LNCAP (cell line): ENCODE measurements at regions not wholly inside any gene's neighbourhood (a gene's known extent, or its start where the extent isn't known, plus 50 kb on each side); places are given as distances from the start of the nearest gene placed in this dataset.

Experiments
- TF ChIP-seq, protein P1 (sequence below): fragments of 450-650 bp; IDR thresholded peaks from 2 replicates; pipeline ENCODE4 v1.5.1; 2017; ENCODE audit warnings: mild to moderate bottlenecking

- TF ChIP-seq, protein P1, sequence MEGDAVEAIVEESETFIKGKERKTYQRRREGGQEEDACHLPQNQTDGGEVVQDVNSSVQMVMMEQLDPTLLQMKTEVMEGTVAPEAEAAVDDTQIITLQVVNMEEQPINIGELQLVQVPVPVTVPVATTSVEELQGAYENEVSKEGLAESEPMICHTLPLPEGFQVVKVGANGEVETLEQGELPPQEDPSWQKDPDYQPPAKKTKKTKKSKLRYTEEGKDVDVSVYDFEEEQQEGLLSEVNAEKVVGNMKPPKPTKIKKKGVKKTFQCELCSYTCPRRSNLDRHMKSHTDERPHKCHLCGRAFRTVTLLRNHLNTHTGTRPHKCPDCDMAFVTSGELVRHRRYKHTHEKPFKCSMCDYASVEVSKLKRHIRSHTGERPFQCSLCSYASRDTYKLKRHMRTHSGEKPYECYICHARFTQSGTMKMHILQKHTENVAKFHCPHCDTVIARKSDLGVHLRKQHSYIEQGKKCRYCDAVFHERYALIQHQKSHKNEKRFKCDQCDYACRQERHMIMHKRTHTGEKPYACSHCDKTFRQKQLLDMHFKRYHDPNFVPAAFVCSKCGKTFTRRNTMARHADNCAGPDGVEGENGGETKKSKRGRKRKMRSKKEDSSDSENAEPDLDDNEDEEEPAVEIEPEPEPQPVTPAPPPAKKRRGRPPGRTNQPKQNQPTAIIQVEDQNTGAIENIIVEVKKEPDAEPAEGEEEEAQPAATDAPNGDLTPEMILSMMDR = no peak
Observed at GRCh38 chr2:158732573-158733429, 62.3 kb upstream of the DAPL1 start.

- TF ChIP-seq, protein P1 = no peak
Observed at GRCh38 chr2:158733430-158733755, 61.7 kb upstream of the DAPL1 start.

- TF ChIP-seq, protein P1 = no peak
Observed at GRCh38 chr2:158734442-158734841, 60.7 kb upstream of the DAPL1 start.

DNA sequence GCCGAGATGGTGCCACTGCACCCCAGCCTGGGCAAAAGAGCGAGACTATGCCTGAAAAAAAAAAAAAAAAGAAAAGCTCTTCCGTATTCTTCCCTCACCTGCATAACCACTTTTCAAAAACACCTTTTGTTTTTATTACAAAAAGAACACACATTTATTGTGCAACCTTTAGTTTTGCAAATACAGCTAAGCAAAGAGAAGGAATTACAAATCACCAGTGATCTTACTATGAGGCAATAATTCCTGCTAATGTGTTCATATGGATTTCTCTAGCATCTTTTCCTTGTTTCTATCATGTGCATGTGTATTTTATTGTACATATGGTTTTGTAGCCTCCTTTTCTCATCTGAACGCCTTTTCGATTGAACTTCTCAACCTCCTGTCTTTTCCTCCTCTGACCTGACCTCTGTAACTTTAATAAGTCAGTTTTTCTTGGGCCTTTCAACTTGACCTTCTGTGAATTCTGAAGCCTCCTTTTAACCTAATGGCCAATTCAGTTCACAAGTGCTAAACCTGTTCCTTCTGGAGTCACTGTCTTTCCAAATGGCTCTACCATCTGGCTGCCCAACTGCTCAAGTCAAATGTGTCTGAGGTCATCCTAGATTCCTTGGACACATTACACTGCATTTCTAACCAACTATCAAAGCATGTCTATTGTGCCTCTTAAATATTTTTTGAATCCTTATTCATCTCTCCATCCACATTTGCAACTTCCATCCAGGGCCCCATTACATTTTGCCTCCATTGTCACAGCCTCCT lies 59.1 kb upstream of the DAPL1 start:
- TF ChIP-seq, protein P1 = no peak

DNA sequence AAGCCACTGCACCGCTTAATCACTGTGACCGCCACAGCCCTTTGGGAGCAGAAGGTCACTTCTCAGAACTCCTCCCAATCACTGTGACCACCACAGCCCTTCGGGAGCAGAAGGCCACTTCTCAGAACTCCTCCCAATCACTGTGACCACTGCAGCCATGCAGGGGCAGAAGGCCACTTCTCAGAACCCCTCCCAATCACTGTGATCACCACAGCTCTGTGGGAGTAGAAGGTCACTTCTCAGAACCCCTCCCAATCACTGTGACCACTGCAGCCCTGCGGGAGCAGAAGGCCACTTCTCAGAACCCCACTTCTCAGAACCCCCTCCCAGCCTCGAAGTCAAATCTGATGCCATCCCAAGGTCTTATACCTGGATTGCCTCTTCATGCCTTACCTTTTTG lies 56.8 kb upstream of the DAPL1 start:
- TF ChIP-seq, protein P1 = no peak

GRCh38 chr2:158740127-158740526 lies 55.0 kb upstream of the DAPL1 start:
- TF ChIP-seq, protein P1 = no peak

DNA sequence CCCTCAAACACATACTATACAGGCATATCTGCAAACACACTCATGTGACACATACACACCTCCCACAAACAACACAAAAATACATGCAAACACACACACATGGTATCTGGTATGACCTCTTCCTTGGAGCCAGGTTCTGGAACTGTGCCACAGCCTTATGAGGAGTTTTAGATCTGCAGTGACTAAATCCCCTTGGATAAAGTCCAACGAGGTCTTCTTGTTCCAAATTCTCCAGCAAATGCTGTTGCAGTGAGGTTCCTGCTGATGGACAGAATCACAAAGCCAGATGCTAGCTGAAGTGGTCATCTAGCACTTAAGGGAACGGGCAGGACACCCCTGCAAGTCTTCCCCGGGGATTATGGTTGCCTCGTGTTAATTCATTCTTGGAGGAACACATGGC lies 54.5 kb upstream of the DAPL1 start:
- TF ChIP-seq, protein P1 = no peak
